ENCODE measurements at regions not wholly inside any gene's neighbourhood (a gene's known extent, or its start where the extent isn't known, plus 50 kb on each side); places are given as distances from the start of the nearest gene placed in this dataset.

DNA sequence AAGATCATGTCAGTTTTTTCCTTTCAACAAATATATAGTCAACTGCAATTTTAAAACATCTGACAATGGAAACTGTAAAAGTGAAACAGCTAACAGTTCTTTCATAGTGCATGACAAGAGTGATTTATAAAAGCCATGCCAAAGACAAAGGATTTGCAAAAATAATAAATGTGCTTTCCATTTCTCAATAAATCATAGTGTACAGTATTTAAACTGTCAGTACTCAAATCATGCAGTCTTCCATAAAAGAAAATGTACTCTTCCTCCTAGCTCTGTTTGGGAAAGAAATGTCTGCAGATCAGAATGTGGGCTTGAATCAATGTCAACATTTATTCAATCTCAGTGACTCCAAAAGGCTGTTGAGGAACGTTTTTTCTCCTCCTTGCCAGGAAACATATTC, 131.7 kb upstream of the PDE1A start:
- H3K4me1 ChIP-seq (ENCODE audit: insufficient read depth, low read length), result no peaks in the 10 kb centered on the region
- H3K36me3 Mint-ChIP-seq, result no peaks in the 10 kb centered on the region
- H3K27ac Mint-ChIP-seq, result no peak overlapping the region
- ChIA-PET CTCF (no interaction called here), POLR2A (no interaction called here)
- no peaks in the 10 kb centered on the region for H3K4me1 Mint-ChIP-seq
- no peaks in the 10 kb centered on the region for H3K27me3 Mint-ChIP-seq
- H3K9me3 Mint-ChIP-seq, result peaks cover 0 to 4% (median 2%) of the 10 kb centered on the region in 5 donors
- H3K27ac ChIP-seq (ENCODE audit: low read depth, low read length), result no peak overlapping the region
- no peaks in the 10 kb centered on the region for H3K36me3 ChIP-seq (ENCODE audit: insufficient read depth, low read length)
- no peaks in the 10 kb centered on the region for H3K9me3 ChIP-seq (ENCODE audit: low read length)
- no peak overlapping the region for H3K4me3 ChIP-seq (ENCODE audit: low read length)
- no peak overlapping the region for H3K4me3 Mint-ChIP-seq
- no peaks in the 10 kb centered on the region for H3K27me3 ChIP-seq (ENCODE audit: insufficient read depth, low read length, poor library complexity, severe bottlenecking)
- DNase-seq, result no peak

DNA sequence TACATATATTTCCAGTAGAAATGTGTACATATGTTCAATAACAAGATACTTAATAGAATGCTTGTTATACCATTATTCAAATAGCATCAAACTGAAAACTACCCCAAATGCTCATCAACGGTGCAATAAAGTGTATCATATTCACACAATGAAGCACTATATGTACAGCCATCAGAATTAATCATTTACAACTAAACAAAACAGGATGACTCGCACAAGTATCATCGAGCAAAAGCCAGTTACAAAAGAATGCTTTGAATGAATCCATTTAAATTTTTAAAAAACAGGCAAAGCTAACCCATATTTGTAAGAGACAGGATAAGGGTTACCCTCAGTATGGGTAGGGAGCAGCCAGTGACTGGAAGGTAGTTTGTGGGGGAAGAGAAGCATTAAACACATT, 132.8 kb upstream of the PDE1A start:
- Histone ChIP-seq H3K4me3 (ENCODE audit: low read length) (no peak overlapping the region), H3K27me3 (ENCODE audit: insufficient read depth, low read length, poor library complexity, severe bottlenecking) (no peaks in the 10 kb centered on the region), H3K36me3 (ENCODE audit: insufficient read depth, low read length) (no peaks in the 10 kb centered on the region), H3K27ac (ENCODE audit: low read depth, low read length) (no peak overlapping the region), H3K4me1 (ENCODE audit: insufficient read depth, low read length) (no peaks in the 10 kb centered on the region), H3K9me3 (ENCODE audit: low read length) (no peaks in the 10 kb centered on the region)
- ChIA-PET CTCF (no interaction called here), POLR2A (no interaction called here)
- H3K4me1 Mint-ChIP-seq, result no peaks in the 10 kb centered on the region
- H3K4me3 Mint-ChIP-seq, result no peak overlapping the region
- H3K36me3 Mint-ChIP-seq, result no peaks in the 10 kb centered on the region
- no peak overlapping the region for H3K27ac Mint-ChIP-seq
- no peak for DNase-seq
- H3K27me3 Mint-ChIP-seq, result no peaks in the 10 kb centered on the region
- peaks cover 0 to 6% (median 2%) of the 10 kb centered on the region in 5 donors for H3K9me3 Mint-ChIP-seq

DNA sequence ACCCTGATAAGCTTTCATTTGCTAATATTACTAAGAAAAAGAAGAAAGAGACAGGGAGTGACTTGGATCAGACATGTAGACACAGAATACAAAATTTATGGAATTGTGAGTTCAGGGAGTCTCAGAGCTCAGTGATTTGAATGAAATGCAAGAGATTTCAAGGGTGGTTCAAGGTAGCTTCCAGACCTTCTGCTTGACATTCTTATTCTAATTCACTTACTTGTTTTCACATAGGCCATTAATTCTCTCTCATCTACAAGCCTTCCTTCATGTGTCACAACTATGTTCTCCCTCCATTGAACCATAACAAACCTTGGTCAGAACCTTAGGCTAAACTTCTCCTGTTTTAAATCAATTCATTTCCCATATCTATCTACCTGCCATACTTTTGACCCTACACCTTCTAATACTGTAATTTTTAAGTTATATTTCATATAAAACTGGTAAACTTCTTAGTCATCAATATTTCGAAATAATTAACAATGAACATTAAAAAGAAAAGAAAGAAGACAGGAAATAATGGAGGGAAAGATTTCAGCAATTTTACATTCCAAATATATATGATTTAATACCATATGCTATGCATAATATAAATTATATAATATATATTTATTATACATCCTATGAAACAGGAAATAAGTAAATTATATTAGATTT, 139.2 kb upstream of the PDE1A start:
- no peaks in the 10 kb centered on the region for H3K27me3 ChIP-seq (ENCODE audit: insufficient read depth, low read length, poor library complexity, severe bottlenecking)

DNA sequence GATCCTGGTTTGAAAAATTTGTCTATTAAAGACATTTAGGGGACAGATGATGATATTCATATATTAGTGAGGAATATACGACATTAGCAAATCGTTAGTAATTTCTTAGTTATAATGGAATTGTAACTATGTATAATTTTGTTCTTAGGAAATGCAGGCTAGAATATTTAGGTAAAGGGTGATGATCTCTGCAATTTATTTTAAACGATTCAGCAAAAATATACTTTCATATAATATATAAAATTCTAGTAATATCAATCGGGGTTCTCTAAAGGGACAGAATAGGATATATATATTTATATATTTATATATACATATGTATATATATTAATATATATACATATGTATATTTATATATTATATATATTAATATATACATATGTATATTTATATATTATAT, 142.5 kb upstream of the DNAJC10 start:
- no peaks in the 10 kb centered on the region for H3K4me1 ChIP-seq (ENCODE audit: insufficient read depth, low read length)
- no peaks in the 10 kb centered on the region for H3K36me3 ChIP-seq (ENCODE audit: insufficient read depth, low read length)
- no peaks in the 10 kb centered on the region for H3K9me3 ChIP-seq (ENCODE audit: low read length)
- H3K27ac ChIP-seq (ENCODE audit: low read depth, low read length), result no peak overlapping the region
- no peaks in the 10 kb centered on the region for H3K27me3 ChIP-seq (ENCODE audit: insufficient read depth, low read length, poor library complexity, severe bottlenecking)
- DNase-seq, result no peak
- no peak overlapping the region for H3K4me3 ChIP-seq (ENCODE audit: low read length)
- Mint-ChIP-seq H3K4me3 (no peak overlapping the region), H3K36me3 (no peaks in the 10 kb centered on the region), H3K27me3 (no peaks in the 10 kb centered on the region), H3K9me3 (no peaks in the 10 kb centered on the region), H3K27ac (no peak overlapping the region), H3K4me1 (no peaks in the 10 kb centered on the region)
- POLR2A ChIA-PET, result no interaction called here
- CTCF ChIA-PET, result no interaction called here

More for the DNA sequence above, 139.2 kb upstream of the PDE1A start:
- Histone ChIP-seq H3K4me3 (ENCODE audit: low read length) (no peak overlapping the region), H3K4me1 (ENCODE audit: insufficient read depth, low read length) (no peaks in the 10 kb centered on the region), H3K9me3 (ENCODE audit: low read length) (no peaks in the 10 kb centered on the region), H3K27ac (ENCODE audit: low read depth, low read length) (no peak overlapping the region), H3K36me3 (ENCODE audit: insufficient read depth, low read length) (no peaks in the 10 kb centered on the region)
- Mint-ChIP-seq H3K9me3 (peaks cover 0 to 3% (median 2%) of the 10 kb centered on the region in 5 donors), H3K4me3 (no peak overlapping the region), H3K36me3 (no peaks in the 10 kb centered on the region), H3K27me3 (no peaks in the 10 kb centered on the region), H3K4me1 (no peaks in the 10 kb centered on the region), H3K27ac (no peak overlapping the region)
- ChIA-PET CTCF (no interaction called here), POLR2A (no interaction called here)
- DNase-seq, result no peak

DNA sequence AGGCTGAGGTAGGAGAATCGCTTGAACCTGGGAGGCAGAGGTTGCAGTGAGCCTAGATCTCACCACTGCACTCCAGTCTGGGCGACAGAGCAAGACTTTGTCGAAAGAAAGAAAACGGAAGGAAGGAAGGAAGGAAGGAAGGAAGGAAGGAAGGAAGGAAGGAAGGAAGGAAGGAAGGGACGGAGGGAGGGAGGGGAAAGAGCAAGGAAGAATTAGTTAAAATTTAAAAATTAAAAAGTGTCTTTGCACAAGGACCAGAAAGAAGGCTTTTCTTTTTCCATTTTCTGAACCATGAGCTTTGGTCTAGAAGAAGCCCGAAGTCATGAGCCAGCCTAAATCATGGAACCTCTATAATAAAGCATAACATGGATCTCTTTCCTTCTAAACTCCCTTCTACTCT, 138.2 kb upstream of the DNAJC10 start:
- ChIA-PET CTCF (no interaction called here), POLR2A (no interaction called here)
- no peak overlapping the region for H3K4me3 ChIP-seq (ENCODE audit: low read length)

DNA sequence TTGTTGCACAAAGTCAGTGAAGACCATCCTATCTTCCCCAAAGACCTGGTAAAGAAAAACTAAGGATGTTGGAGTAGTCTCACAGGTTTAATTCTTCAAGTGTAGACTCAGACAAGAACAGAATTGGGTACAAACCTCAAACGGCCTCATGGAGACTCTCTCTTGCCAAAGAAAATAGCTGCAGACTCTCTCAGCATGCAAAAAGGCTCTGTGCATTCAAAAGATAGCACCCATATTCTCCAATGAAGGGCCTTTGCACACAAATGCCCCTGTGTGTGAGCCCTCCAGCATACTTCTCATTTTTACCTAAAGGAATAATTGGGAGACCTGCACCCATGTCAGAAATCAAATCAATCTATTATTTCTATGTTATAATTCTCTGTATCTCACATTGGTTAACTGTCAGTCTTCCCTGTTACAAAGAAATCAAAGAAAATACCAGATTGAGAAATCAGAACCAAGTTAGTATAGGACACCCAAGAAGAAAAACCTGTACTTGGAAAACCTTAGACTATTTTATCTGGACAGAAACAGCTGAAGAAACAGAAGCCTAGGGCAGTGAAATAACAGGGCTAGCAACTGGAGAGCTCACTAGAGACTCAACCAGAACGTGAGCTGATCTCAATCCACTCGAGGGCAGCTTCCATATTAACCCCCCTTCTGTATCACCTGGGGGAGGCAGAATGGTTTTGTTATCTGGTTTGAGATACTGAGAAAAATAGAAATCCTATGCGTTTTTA, 134.7 kb upstream of the DNAJC10 start:
- H3K9me3 Mint-ChIP-seq, result no peaks in the 10 kb centered on the region
- H3K9me3 ChIP-seq (ENCODE audit: low read length), result no peaks in the 10 kb centered on the region
- no peak for DNase-seq
- H3K36me3 ChIP-seq (ENCODE audit: insufficient read depth, low read length), result no peaks in the 10 kb centered on the region
- H3K36me3 Mint-ChIP-seq, result no peaks in the 10 kb centered on the region
- H3K27ac ChIP-seq (ENCODE audit: low read depth, low read length), result no peak overlapping the region
- CTCF ChIA-PET, result no interaction called here
- H3K27me3 Mint-ChIP-seq, result no peaks in the 10 kb centered on the region
- H3K27ac Mint-ChIP-seq, result no peak overlapping the region
- no peaks in the 10 kb centered on the region for H3K27me3 ChIP-seq (ENCODE audit: insufficient read depth, low read length, poor library complexity, severe bottlenecking)
- H3K4me3 ChIP-seq (ENCODE audit: low read length), result no peak overlapping the region
- POLR2A ChIA-PET, result interaction anchor here (0.5 kb wide), 1 partner anchor 102 kb away, joined by 3 read pairs; no protein-coding TSS in a partner anchor
- no peaks in the 10 kb centered on the region for H3K4me1 ChIP-seq (ENCODE audit: insufficient read depth, low read length)
- H3K4me1 Mint-ChIP-seq, result no peaks in the 10 kb centered on the region
- H3K4me3 Mint-ChIP-seq, result no peak overlapping the region

More for the DNA sequence above, 138.2 kb upstream of the DNAJC10 start:
- Mint-ChIP-seq H3K4me3 (no peak overlapping the region), H3K27me3 (no peaks in the 10 kb centered on the region), H3K9me3 (no peaks in the 10 kb centered on the region), H3K36me3 (no peaks in the 10 kb centered on the region), H3K27ac (no peak overlapping the region), H3K4me1 (no peaks in the 10 kb centered on the region)
- Histone ChIP-seq H3K36me3 (ENCODE audit: insufficient read depth, low read length) (no peaks in the 10 kb centered on the region), H3K4me1 (ENCODE audit: insufficient read depth, low read length) (no peaks in the 10 kb centered on the region), H3K27me3 (ENCODE audit: insufficient read depth, low read length, poor library complexity, severe bottlenecking) (no peaks in the 10 kb centered on the region), H3K27ac (ENCODE audit: low read depth, low read length) (no peak overlapping the region), H3K9me3 (ENCODE audit: low read length) (no peaks in the 10 kb centered on the region)
- DNase-seq, result no peak

DNA sequence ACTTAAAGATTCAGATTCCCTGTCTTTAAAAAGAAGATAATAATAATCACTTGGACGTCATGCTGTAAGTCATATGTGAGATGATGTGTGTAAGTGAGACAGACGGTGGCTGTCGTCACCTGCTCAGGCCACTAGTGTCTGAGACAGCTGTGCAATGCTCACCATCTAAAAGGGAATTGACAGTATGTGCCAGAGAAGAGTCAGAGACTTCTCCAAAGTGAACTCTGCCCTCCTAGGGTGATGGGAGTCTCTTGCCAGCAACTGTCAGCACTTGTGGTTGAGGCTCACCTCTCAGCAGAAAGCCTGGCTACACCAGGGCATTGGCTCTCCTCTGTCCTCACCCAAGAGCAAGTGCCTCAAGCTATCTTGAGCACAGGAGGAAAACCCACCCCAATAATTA, 131.6 kb upstream of the DNAJC10 start:
- H3K27me3 ChIP-seq (ENCODE audit: insufficient read depth, low read length, poor library complexity, severe bottlenecking), result no peaks in the 10 kb centered on the region
- H3K36me3 ChIP-seq (ENCODE audit: insufficient read depth, low read length), result no peaks in the 10 kb centered on the region
- H3K4me1 ChIP-seq (ENCODE audit: insufficient read depth, low read length), result no peaks in the 10 kb centered on the region
- ChIA-PET POLR2A (no interaction called here), CTCF (no interaction called here)
- H3K9me3 ChIP-seq (ENCODE audit: low read length), result no peaks in the 10 kb centered on the region
- Mint-ChIP-seq H3K4me3 (no peak overlapping the region), H3K36me3 (no peaks in the 10 kb centered on the region), H3K27ac (no peak overlapping the region), H3K9me3 (no peaks in the 10 kb centered on the region), H3K27me3 (no peaks in the 10 kb centered on the region), H3K4me1 (no peaks in the 10 kb centered on the region)
- no peak overlapping the region for H3K4me3 ChIP-seq (ENCODE audit: low read length)
- no peak overlapping the region for H3K27ac ChIP-seq (ENCODE audit: low read depth, low read length)
- DNase-seq, result no peak

DNA sequence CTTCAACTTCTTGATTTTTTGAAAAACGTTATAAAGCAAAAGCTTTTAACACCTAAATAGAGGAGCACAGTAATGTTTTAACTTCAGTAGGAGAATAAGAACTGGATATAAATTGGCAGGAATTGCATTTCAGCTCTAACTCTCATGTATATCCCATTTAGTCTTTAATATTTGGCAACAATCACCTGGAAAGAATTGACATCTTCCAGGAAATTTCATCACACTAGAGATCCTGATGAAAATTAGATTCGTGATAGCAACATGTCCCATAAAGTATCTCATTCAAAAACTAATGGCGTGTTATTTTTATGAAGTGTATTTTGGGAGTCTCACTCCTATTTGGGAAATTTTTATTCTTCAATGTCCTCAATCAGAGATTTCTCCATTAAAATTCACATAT, 131.1 kb upstream of the DNAJC10 start:
- Histone ChIP-seq H3K9me3 (ENCODE audit: low read length) (no peaks in the 10 kb centered on the region), H3K27ac (ENCODE audit: low read depth, low read length) (no peak overlapping the region), H3K4me3 (ENCODE audit: low read length) (no peak overlapping the region), H3K27me3 (ENCODE audit: insufficient read depth, low read length, poor library complexity, severe bottlenecking) (no peaks in the 10 kb centered on the region), H3K4me1 (ENCODE audit: insufficient read depth, low read length) (no peaks in the 10 kb centered on the region), H3K36me3 (ENCODE audit: insufficient read depth, low read length) (no peaks in the 10 kb centered on the region)
- Mint-ChIP-seq H3K27me3 (no peaks in the 10 kb centered on the region), H3K4me1 (no peaks in the 10 kb centered on the region), H3K36me3 (no peaks in the 10 kb centered on the region), H3K4me3 (no peak overlapping the region), H3K27ac (no peak overlapping the region), H3K9me3 (no peaks in the 10 kb centered on the region)
- DNase-seq, result no peak
- ChIA-PET POLR2A (no interaction called here), CTCF (no interaction called here)

All from CD8-positive, alpha-beta memory T cell (primary cell).